HEK293 (cell line): ENCODE measurements at regions not wholly inside any gene's neighbourhood (a gene's known extent, or its start where the extent isn't known, plus 50 kb on each side); places are given as distances from the start of the nearest gene placed in this dataset.

Experiments
- ZNF121 ChIP-seq: fragments of 450-650 bp; formaldehyde crosslinking; IDR thresholded peaks from 2 replicates; pipeline ENCODE4 v1.5.1; 2016; ENCODE audit warnings: missing biosample characterization, missing genetic modification characterization
- ZNF549 ChIP-seq: fragments of 450-650 bp; IDR thresholded peaks from 2 replicates; pipeline ENCODE4 v1.5.1; 2018; ENCODE audit warnings: missing biosample characterization, missing genetic modification characterization, mild to moderate bottlenecking, inconsistent platforms, moderate library complexity

- TF ChIP-seq ZNF549 (no peak), ZNF121 (tag by site-specific recombination) (no peak)
These were observed 278.6 kb downstream of the ABCC12 start for GRCh38 chr16:47877166-47877565.
